Heart right ventricle (tissue), 16 donors: ENCODE measurements at regions not wholly inside any gene's neighbourhood (a gene's known extent, or its start where the extent isn't known, plus 50 kb on each side); places are given as distances from the start of the nearest gene placed in this dataset.

Experiments
- ATAC-seq, 8 donors: fragments of 200-7000 bp; cut with Tn5 transposase; one replicate each; pipeline ENCODE4 v1.9.1; 2020; ENCODE audit warnings: mild to moderate bottlenecking in 8 of 8, moderate library complexity in 8 of 8, moderate number of reproducible peaks in 1 of 8
- DNase-seq, 2 donors: peaks; one replicate each; pipeline ENCODE4 v3.0.0-alpha.2; 2020
- H3K27ac ChIP-seq, 10 donors: fragments of 200-600 bp; sonication (generic) in 2 of 10; one replicate each; pipeline versions ENCODE4 v1.5.0 to v1.8.0; 2020 to 2022; ENCODE audit warnings: mild to moderate bottlenecking in 3 of 10
- H3K27me3 ChIP-seq, 7 donors: fragments of 200-600 bp; one replicate each; pipeline ENCODE4 v1.8.0; 2021 to 2022; ENCODE audit warnings: mild to moderate bottlenecking in 2 of 7
- H3K36me3 ChIP-seq, 9 donors: fragments of 200-600 bp; sonication (generic) in 1 of 9; one replicate each; pipeline versions ENCODE4 v1.5.0 to v1.8.0; 2020 to 2022; ENCODE audit warnings: mild to moderate bottlenecking in 2 of 9
- H3K4me1 ChIP-seq, 9 donors: fragments of 200-600 bp; sonication (generic) in 1 of 9; one replicate each; pipeline versions ENCODE4 v1.5.0 to v1.8.0; 2020 to 2022; ENCODE audit warnings: mild to moderate bottlenecking in 4 of 9
- H3K4me3 ChIP-seq, 10 donors: fragments of 200-600 bp; sonication (generic) in 2 of 10; one replicate each; pipeline versions ENCODE4 v1.5.0 to v1.8.0; 2020 to 2022; ENCODE audit warnings: mild to moderate bottlenecking in 7 of 10, moderate library complexity in 2 of 10
- H3K9me3 ChIP-seq, 11 donors: fragments of 200-600 bp in 10 of 11; sonication (generic) in 2 of 11; one replicate each; pipeline versions ENCODE4 v1.5.0 to v1.8.0; 2013 to 2022; ENCODE audit warnings: mild to moderate bottlenecking in 2 of 11, control low read depth in 1 of 11, moderate library complexity in 1 of 11
- CTCF ChIP-seq, 9 donors: fragments of 200-600 bp; sonication (generic) in 2 of 9; IDR thresholded peaks; one replicate each; pipeline versions ENCODE4 v1.5.0 to v1.8.0; 2021 to 2022; ENCODE audit warnings: antibody characterized with exemption in 9 of 9, mild to moderate bottlenecking in 5 of 9, moderate library complexity in 1 of 9
- WGBS, 2 donors: extraction: QIAGEN DNeasy Blood & Tissue Kit; methylation state at CpG; one replicate each; pipeline ENCODE4 v1.1.7; 2013; ENCODE audit warnings: inconsistent platforms in 1 of 2; 5-methylcytosine and 5-hydroxymethylcytosine counted together
- intact Hi-C, 10 donors: fragments of 100-400 bp; cut with DNase I; formaldehyde crosslinking; loops; one replicate each; pipeline versions ENCODE4 v1.11.1 to v1.14.2; 2022
- donor health status: Arrhythmogenic right ventricular cardiomyopathy.
- donor health status: ischemic (EF 13 %, LVEDD 7.1; RV severe dilation, severe dysfunction).
- donor health status: healthy with polysubstance abuse.
- donor health status: DM: no; HTN: yes; CAD: no.
- donor health status: DM: no; HTN: no; CAD: no.
- donor health status: ischemic (EF 25% LVEDD 6.9; RV normal size, moderate dysfunction).
- donor health status: ischemic (EF 25% LVEDD 5.7; RV mildly dilated, moderate dysfunction).
- donor health status: healthy.
- donor health status: DM: yes; HTN: yes; CAD: no.
- donor health status: Ischemic cardiomyopathy.
- donor health status: ischemic (EF 35%, LVEDD 5.7; RV mildly dilated, moderate dysfunction).
- donor health status: nonischemic (EF 11% LVEDD 7.7; RV severe dilation, severe dysfunction).
- donor health status: DM: yes; HTN: yes; CAD: no.
- donor health status: PGD.
- donor health status: ischemic (EF 29% LVEDD 5.4; RV normal size, mild dysfunction).
- donor health status: nonischemic (EF 23%, LVEDD 6.1; RV moderate dilation, normal function).

DNA sequence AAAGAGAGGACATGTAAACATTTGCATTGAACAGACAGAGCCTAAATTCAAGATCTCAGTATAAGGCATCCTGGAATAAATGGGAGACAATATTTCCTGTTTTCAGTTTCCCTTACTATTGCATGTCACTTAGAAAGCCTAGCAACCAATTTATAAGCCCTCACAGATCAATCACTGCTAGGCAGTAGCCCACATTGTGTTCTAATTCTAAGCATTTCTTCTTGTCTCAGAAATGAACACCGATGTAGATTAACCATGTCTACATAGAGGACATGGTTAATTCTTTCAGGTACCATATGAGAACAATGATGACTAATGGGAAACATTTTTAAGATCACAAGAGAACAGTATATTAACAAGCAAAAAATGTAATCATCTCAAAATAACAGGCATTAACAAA is 79.6 kb upstream of the HMHB1 start:
- Histone ChIP-seq H3K4me1 (peaks cover 0 to 29% (median 7%) of the 10 kb centered on the region in 9 donors), H3K27ac (peak overlapping the region in 3 of 10 donors; percentile 6 to 84 (median 82)), H3K9me3 (no peaks in the 10 kb centered on the region), H3K4me3 (no peak overlapping the region), H3K36me3 (no peaks in the 10 kb centered on the region), H3K27me3 (no peaks in the 10 kb centered on the region)
- 94% methylated on average over 1 of the region's 1 CpG for WGBS, 2 donors
- no peak for TF ChIP-seq CTCF (IDR thresholded peaks at IDR 0.05)
- intact Hi-C loops = no loop called here
- no peak for ATAC-seq
- DNase-seq = no peak

DNA sequence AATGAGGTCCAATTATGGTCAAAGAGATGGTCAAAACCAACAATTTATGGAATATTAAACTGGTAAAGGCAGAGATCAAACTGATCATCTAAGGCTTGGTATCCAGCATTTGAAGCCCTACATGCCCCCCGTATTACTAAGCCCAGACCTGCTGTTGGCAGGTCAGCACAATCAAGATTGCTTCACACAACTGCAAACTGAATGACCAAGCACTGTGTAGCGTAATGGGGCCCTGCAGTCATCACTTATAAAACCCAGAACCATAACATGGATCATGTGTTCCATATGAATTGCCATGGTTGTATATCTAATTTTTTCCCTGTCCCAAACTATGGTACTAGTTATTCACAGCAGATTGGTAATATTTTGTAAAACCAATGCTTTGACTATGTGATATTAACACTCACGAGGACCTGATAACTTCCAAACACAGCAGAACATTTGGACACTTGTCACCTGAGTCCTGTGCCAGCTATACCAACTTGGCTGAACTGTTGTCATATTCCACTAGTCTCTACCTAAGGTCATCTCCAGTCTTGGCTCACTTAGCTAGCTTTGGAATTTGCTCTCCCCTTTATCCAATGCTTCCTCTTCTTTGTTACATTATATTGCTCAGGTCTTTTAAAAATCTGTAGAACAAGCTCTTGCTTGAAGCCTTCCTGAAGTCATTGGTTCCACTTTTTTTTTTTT is 81.7 kb upstream of the HMHB1 start:
- Histone ChIP-seq H3K27me3 (no peaks in the 10 kb centered on the region), H3K36me3 (no peaks in the 10 kb centered on the region), H3K9me3 (peaks cover 0 to 8% (median 0%) of the 10 kb centered on the region in 11 donors), H3K4me1 (peaks cover 0 to 29% (median 7%) of the 10 kb centered on the region in 9 donors), H3K4me3 (no peak overlapping the region), H3K27ac (no peak overlapping the region)
- DNase-seq (no peak), ATAC-seq (peak in 1 of 8 donors; percentile 36)
- intact Hi-C loops = no loop called here
- WGBS, 2 donors = 89 to 90% methylated on average over 3 of the region's 3 CpGs
- TF ChIP-seq CTCF (IDR thresholded peaks at IDR 0.05) = no peak

DNA sequence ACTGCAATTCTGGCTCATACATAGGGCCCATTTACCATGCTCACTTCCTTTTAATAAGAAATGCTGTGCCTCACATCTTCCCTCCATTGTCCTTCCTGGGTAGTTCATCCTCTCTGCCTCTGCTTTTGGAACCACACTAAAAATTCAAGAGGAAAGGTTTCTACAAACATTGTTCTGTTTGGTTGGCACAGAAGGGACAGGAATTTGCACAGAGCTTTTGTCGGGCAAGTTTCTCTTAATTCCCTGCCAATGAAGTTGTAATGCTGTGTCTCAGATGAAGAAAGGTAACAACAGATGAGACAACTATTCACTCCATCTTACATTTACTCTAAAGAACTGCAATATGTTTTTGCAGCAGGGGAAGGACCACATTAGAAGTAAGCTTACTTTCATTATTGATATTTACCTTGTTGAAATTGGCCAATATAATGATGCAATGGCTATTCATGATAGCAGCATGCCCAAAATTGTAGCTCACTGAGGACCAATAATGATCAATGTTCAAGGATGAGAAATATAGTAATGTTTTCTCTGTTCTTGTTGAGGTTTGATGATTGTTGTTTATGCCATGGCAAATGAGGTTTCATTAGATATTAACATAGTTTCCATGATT is 82.5 kb upstream of the HMHB1 start:
- DNase-seq (no peak), ATAC-seq (no peak)
- 88 to 96% methylated on average over 1 of the region's 1 CpG for whole genome bisulfite sequencing, 2 donors
- peaks cover 0 to 29% (median 7%) of the 10 kb centered on the region in 9 donors for H3K4me1 ChIP-seq
- H3K27ac ChIP-seq = no peak overlapping the region
- no peak overlapping the region for H3K4me3 ChIP-seq
- H3K9me3 ChIP-seq = peaks cover 0 to 16% (median 0%) of the 10 kb centered on the region in 11 donors
- intact Hi-C loops = no loop called here
- H3K36me3 ChIP-seq = no peaks in the 10 kb centered on the region
- no peak for TF ChIP-seq CTCF (IDR thresholded peaks at IDR 0.05)
- no peaks in the 10 kb centered on the region for H3K27me3 ChIP-seq

DNA sequence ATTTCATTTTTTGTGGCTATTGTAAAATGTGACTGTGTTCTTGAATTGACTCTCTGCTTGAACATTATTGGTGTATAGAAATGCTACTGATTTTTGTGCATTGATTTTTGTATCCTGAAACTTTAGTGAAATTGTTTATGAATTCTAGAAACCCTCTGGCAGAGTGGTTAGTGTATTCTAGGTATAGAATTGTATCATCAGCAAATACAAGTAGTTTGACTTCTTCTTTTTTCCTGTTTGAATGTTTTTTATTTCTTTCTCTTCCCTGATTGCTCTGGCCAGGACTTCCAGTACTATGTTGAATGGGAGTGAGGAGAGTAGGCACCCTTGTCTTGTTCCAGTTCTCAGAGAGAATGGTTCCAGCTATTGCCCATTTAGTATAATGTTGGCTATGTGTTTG is 88.8 kb upstream of the HMHB1 start:
- H3K4me1 ChIP-seq = no peaks in the 10 kb centered on the region
- no peaks in the 10 kb centered on the region for H3K27me3 ChIP-seq
- TF ChIP-seq CTCF (IDR thresholded peaks at IDR 0.05) = no peak
- H3K4me3 ChIP-seq = no peak overlapping the region
- H3K36me3 ChIP-seq = no peaks in the 10 kb centered on the region
- no peak for DNase-seq
- intact Hi-C loops = no loop called here
- H3K9me3 ChIP-seq = peaks cover 0 to 25% (median 6%) of the 10 kb centered on the region in 11 donors
- H3K27ac ChIP-seq = no peak overlapping the region
- no peak for ATAC-seq
